Fibroblast of skin of abdomen (primary cell): ENCODE measurements at regions not wholly inside any gene's neighbourhood (a gene's known extent, or its start where the extent isn't known, plus 50 kb on each side); places are given as distances from the start of the nearest gene placed in this dataset.

Experiments
- DNase-seq: peaks from one replicate; pipeline ENCODE4 v3.0.0-alpha.2; 2013

- DNase-seq, result no peak
These were observed 1019.0 kb upstream of the TMEM132C start for GRCh38 chr12:127247937-127248336.

GRCh38 chr12:127249428-127249827 lies 1017.5 kb upstream of the TMEM132C start:
- DNase-seq, result no peak

GRCh38 chr12:127253797-127254327 lies 1013.1 kb upstream of the TMEM132C start:
- DNase-seq, result no peak

DNA sequence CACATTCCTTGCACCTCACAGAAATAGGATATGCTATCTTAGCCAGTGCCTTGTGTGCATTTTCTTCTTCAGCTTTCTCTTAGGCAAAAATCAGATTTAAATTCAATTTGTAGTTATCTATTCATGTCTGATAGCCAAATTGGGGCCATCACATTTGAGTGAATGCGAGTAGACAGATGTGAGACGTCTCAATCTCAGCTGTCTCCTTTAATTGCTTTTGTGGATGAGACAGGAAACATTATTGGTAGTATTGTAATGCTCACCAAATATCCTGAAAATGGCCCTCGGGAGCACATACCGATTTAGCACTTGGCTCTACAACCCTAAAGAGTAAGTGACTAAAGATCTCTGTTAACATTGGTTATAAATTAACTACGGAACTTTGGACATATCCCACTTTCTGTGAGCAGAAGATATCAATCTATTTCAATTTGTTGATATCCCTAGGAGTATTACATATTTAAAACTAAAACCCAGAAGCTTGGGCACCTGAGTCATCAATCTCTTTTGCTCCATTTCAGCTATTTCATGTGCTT lies 1012.5 kb upstream of the TMEM132C start:
- DNase-seq, result no peak

DNA sequence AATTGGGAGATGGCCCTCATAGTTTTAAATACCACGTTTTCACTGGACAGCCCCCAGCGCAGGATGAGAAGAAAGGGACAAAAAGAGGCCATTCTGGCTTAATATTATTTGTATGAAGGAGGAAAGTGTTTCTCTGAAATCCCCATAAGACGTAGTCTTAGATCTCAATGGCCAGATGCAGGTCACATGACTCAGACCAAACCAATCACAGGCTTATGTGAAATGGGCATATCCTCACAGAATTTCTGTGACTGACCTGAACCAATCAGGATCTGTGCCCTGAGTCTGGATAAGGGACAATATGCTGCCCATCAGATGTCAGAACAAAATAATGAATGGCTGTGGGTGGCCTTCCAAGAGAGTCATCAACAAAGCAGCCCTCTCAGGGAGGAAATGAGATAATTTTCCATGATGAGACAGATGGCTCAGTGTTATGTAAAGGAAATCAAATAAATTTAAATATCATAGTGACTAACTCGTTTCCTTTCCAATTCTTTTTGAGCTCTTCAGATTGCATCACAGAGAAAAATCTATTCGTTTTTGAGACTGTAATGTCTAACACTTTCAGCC lies 1009.5 kb upstream of the TMEM132C start:
- DNase-seq, result peak; percentile 59

DNA sequence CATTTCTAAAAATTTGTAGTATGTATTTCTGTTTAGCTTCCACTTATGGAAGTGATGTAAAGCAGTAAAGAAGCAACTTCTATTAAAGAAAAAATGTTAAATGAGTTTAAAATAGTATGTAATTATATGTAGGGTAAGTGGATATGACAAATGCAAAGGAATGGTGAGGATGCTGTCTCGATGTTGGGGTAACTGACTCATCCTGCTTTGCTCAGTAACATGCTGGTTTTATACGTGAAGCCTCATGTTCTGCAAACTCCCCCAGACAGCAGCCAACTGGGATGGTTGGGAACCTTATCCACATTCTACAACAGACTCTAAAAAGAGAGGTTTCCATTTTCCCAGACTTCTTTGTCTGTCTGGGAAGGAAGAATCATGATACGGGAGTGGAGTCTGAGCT lies 1006.4 kb upstream of the TMEM132C start:
- DNase-seq, result peak; percentile 85

GRCh38 chr12:127260999-127261398 lies 1006.0 kb upstream of the TMEM132C start:
- peak; percentile 74 for DNase-seq

- DNase-seq, result no peak
These were observed 1004.4 kb upstream of the TMEM132C start for GRCh38 chr12:127262615-127263014.

- DNase-seq, result peak; percentile 44
These were observed 1003.3 kb upstream of the TMEM132C start for GRCh38 chr12:127263621-127264020.

GRCh38 chr12:127267128-127267527 lies 999.8 kb upstream of the TMEM132C start:
- DNase-seq, result no peak

GRCh38 chr12:127268213-127268612 lies 998.8 kb upstream of the TMEM132C start:
- DNase-seq, result no peak

- no peak for DNase-seq
These were observed 998.1 kb upstream of the TMEM132C start for GRCh38 chr12:127268706-127269425.

- DNase-seq, result peak; percentile 71
These were observed 996.8 kb upstream of the TMEM132C start for GRCh38 chr12:127270193-127270592.

- DNase-seq, result no peak
These were observed 995.2 kb upstream of the TMEM132C start for GRCh38 chr12:127271776-127272175.

- peak; percentile 87 for DNase-seq
These were observed 994.1 kb upstream of the TMEM132C start for GRCh38 chr12:127272864-127273263.

DNA sequence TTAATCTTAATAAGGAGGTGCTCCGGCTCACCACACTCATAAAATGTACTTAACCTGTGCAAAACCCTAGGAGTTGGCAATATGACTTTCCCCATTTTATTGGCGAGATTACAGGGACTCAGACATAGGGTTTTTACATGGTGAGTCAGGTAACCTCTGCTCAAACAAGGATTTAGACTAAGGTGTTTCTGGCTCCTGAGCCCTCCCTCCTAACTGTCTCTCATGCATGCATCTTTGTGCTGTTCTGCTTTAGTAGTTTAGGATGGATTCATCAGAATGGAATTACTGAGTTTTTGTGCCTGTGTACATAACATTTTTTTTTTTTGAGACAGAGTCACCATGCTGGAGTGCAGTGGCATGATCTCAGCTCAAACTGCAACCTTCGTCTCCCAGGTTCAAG lies 993.3 kb upstream of the TMEM132C start:
- DNase-seq, result peak; percentile 36

DNA sequence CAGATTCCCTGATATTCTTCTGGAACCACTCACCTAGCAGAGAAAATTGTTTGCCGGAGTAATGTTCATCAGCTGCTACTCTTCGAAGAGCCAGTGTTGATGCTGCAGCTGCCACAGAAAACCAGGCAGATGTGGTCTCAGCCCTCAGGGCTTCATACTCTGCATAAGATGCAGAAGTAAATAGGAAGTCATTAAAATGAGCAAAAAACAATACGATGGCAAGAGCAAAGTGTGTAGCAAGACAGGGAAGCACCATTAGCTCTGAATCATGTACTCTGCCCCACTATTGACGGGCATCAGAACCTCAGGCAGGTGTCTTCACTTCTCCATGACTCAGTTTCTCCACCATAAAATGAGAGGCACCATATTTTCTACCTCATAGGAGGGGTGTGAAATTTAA lies 991.6 kb upstream of the TMEM132C start:
- DNase-seq, result no peak

DNA sequence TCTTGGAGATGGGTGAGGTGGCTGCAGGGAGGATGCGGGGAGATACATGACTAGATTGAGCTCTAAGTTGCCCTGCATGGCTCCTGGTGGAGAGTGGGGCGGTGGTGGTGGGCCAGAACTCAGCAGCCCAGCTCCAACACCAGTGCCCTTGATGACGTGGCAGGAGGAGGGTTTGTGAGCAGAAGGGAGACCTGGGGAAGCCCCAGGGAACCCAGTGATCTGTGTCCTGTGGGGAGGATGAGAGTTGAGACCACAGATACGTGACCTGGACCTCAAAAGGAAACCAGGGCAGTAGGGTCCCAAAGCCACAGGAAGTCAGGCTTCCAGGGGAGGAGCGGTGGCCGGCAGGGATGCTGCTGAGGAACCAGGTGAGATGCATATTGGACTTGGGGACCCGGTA lies 989.1 kb upstream of the TMEM132C start:
- DNase-seq, result no peak

- DNase-seq, result no peak
These were observed 988.6 kb upstream of the TMEM132C start for GRCh38 chr12:127278351-127278750.

GRCh38 chr12:127280393-127281275 lies 986.3 kb upstream of the TMEM132C start:
- DNase-seq, result no peak

DNA sequence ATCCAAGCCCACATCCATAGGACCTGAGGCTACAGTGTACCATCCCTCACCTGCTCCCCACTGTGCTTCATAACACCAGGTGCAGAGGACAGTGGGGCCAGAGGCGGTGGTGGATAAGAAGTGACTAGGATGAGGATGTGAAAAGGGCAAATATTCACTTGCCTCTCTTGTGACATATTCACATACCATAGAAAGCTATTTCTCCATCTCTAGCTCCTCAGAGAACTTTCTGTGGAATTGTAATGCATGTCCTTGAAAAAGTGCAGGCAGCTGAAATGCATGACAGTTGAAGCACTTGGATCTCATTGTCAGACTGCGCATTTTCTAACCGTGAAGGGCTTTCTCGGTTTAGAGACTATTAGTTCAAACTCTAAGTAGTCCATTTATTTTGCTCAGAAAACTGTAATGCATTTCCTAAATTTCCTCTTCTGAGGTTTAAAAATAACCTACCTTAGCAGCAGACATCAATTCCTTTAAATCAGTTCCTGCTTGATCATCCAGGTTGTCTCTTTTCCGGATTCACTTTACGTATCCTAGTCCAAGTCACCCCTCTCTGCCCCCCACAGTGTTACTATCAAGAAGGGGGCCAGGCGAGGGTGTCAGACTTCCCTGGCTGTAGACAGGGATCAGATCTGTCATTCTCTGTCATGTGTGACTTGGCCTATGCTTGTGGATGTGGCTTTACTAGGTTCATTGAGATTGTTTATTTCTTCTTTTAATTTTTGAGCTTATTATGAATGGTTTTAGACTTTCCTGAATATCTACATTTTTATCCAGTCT lies 984.0 kb upstream of the TMEM132C start:
- DNase-seq, result no peak

- DNase-seq, result no peak
These were observed 982.9 kb upstream of the TMEM132C start for GRCh38 chr12:127284021-127284420.
